ENCODE measurements at regions not wholly inside any gene's neighbourhood (a gene's known extent, or its start where the extent isn't known, plus 50 kb on each side); places are given as distances from the start of the nearest gene placed in this dataset.

- in situ Hi-C loops (cut with HindIII; ENCODE audit: low pct_unique_long_range_greater_than_20kb, low sequenced_read_pairs): no loop called here
- no peak for DNase-seq (ENCODE audit: low read depth, low spot score)
Measured at GRCh38 chr9:134487066-134487710, 154.4 kb upstream of the COL5A1 start.

GRCh38 chr9:134488331-134489280 lies 153.0 kb upstream of the COL5A1 start:
- in situ Hi-C loops (cut with HindIII; ENCODE audit: low pct_unique_long_range_greater_than_20kb, low sequenced_read_pairs): no loop called here
- DNase-seq (ENCODE audit: low read depth, low spot score): no peak

GRCh38 chr9:134489621-134490408 lies 151.8 kb upstream of the COL5A1 start:
- in situ Hi-C loops (cut with HindIII; ENCODE audit: low pct_unique_long_range_greater_than_20kb, low sequenced_read_pairs): no loop called here
- no peak for DNase-seq (ENCODE audit: low read depth, low spot score)

- no peak for DNase-seq (ENCODE audit: low read depth, low spot score)
- in situ Hi-C loops (cut with HindIII; ENCODE audit: low pct_unique_long_range_greater_than_20kb, low sequenced_read_pairs): no loop called here
Measured at GRCh38 chr9:134490446-134490845, 151.2 kb upstream of the COL5A1 start.

DNA sequence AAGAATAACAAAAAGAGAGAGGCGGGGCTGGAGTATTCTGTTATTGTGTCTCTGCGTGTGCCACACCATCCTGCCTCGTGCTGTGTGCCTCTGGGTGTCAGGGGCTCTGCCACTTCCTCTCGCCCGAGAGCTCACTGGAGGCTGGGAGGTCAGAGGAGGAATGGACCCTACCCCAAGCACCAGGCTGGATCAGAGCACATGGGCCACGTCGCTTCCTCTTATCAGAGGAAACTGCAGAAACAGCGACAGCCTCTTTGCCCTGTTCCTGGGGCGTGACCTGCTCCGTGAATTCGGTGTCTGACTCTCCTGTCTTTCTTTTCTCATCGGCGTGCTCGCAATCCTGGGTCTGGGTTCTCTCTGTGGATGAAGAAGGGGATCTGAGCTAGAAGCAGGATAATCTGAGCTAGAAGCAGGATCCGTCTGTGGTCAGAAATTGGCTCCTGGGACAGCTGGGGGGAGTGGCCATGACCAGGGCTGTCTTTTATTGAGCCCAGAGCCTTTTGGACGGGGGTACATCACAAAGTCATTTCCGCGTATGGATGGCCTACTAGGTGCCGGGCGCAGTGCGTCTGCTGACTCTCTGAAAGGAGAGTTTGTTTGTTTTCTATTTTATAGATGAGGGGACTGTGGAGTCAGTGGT lies 150.3 kb upstream of the COL5A1 start:
- no peak for DNase-seq (ENCODE audit: low read depth, low spot score)
- in situ Hi-C loops (cut with HindIII; ENCODE audit: low pct_unique_long_range_greater_than_20kb, low sequenced_read_pairs): no loop called here

- no peak for DNase-seq (ENCODE audit: low read depth, low spot score)
- in situ Hi-C loops (cut with HindIII; ENCODE audit: low pct_unique_long_range_greater_than_20kb, low sequenced_read_pairs): no loop called here
Measured at GRCh38 chr9:134491856-134492255, 149.7 kb upstream of the COL5A1 start.

GRCh38 chr9:134492281-134492691 lies 149.3 kb upstream of the COL5A1 start:
- in situ Hi-C loops (cut with HindIII; ENCODE audit: low pct_unique_long_range_greater_than_20kb, low sequenced_read_pairs): no loop called here
- DNase-seq (ENCODE audit: low read depth, low spot score): no peak

DNA sequence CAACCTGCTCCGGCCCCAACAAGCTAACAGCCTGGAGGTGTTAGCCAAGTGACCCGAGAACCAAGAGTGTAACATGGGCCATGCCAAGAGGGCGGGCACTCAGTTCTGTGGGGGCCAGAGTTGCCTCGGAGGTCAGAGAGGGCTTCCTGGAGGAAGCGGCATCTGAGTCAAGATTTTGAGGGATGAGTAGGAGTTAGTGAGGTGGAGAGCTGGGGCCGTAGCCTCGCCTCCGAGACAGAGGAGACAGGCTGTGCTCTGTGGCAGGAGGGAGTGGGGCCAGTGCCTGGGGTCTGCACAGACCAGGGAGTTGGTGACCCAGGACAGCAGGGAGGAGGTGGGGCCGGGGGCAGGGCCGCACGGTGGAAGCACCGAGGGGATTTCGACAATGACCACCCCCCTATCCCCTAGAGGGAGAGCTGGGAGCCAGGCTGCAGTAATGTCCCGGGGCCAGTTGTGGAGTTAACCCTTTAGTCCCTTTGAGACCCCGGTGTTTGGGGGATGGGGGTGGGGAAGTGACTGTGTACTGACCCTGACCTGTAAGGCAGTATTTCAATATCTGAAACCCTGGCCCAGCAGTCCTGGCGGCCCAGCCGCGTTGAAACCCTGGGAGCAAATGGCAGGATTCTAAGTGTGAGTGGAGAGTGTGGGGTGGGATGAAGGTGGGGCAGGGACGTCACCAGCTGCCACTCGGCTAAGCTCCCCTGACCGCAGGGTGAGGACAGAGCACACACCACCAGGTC lies 148.7 kb upstream of the COL5A1 start:
- in situ Hi-C loops (cut with HindIII; ENCODE audit: low pct_unique_long_range_greater_than_20kb, low sequenced_read_pairs): no loop called here
- no peak for DNase-seq (ENCODE audit: low read depth, low spot score)

GRCh38 chr9:134493461-134494272 lies 147.9 kb upstream of the COL5A1 start:
- in situ Hi-C loops (cut with HindIII; ENCODE audit: low pct_unique_long_range_greater_than_20kb, low sequenced_read_pairs): no loop called here
- no peak for DNase-seq (ENCODE audit: low read depth, low spot score)

- in situ Hi-C loops (cut with HindIII; ENCODE audit: low pct_unique_long_range_greater_than_20kb, low sequenced_read_pairs): no loop called here
Measured at GRCh38 chr9:134494273-134494815, 147.3 kb upstream of the COL5A1 start.

DNA sequence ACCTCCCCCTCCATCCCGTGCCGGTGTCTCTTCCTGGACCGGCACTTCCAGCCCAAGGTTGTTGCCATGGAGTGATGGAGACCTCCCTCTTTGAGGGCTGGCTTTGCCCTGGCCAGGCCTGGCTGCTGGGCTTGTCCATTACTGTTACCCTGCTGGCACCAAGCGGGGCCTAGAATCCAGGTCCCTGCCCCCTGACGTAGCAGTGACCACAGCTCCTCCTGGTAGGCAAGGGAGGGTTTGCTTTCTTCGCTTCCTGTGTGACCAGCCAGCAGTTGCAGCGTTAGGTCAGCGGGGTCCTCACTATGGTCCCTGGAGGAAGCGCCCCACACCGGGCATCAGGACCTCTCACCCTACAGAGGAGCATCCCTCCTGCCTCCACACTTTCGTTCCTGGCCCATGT lies 146.7 kb upstream of the COL5A1 start:
- in situ Hi-C loops (cut with HindIII; ENCODE audit: low pct_unique_long_range_greater_than_20kb, low sequenced_read_pairs): no loop called here
- no peak for DNase-seq (ENCODE audit: low read depth, low spot score)

More at GRCh38 chr9:134494273-134494815, 147.3 kb upstream of the COL5A1 start:
- no peak for DNase-seq (ENCODE audit: low read depth, low spot score)

GRCh38 chr9:134495881-134496412 lies 145.7 kb upstream of the COL5A1 start:
- no peak for DNase-seq (ENCODE audit: low read depth, low spot score)
- in situ Hi-C loops (cut with HindIII; ENCODE audit: low pct_unique_long_range_greater_than_20kb, low sequenced_read_pairs): no loop called here

- in situ Hi-C loops (cut with HindIII; ENCODE audit: low pct_unique_long_range_greater_than_20kb, low sequenced_read_pairs): no loop called here
- no peak for DNase-seq (ENCODE audit: low read depth, low spot score)
Measured at GRCh38 chr9:134496413-134497282, 145.0 kb upstream of the COL5A1 start.

GRCh38 chr9:134497283-134497860 lies 144.2 kb upstream of the COL5A1 start:
- no peak for DNase-seq (ENCODE audit: low read depth, low spot score)
- in situ Hi-C loops (cut with HindIII; ENCODE audit: low pct_unique_long_range_greater_than_20kb, low sequenced_read_pairs): no loop called here

GRCh38 chr9:134498814-134499166 lies 142.8 kb upstream of the COL5A1 start:
- in situ Hi-C loops (cut with HindIII; ENCODE audit: low pct_unique_long_range_greater_than_20kb, low sequenced_read_pairs): no loop called here
- no peak for DNase-seq (ENCODE audit: low read depth, low spot score)

Data from SK-MEL-5 (cell line).